ENCODE measurements at regions not wholly inside any gene's neighbourhood (a gene's known extent, or its start where the extent isn't known, plus 50 kb on each side); places are given as distances from the start of the nearest gene placed in this dataset.

GRCh38 chr11:95296621-95297025 is 65.6 kb upstream of the SESN3 start:
- no peak for TF ChIP-seq CTCF (IDR thresholded peaks at IDR 0.05; ENCODE audit: low read depth, low read length)
- DNase-seq (ENCODE audit: extremely low read depth, low read depth), result no peak

GRCh38 chr11:95296165-95296564 is 65.2 kb upstream of the SESN3 start:
- no peak for DNase-seq (ENCODE audit: extremely low read depth, low read depth)
- no peak for TF ChIP-seq CTCF (IDR thresholded peaks at IDR 0.05; ENCODE audit: low read depth, low read length)

- TF ChIP-seq CTCF (IDR thresholded peaks at IDR 0.05; ENCODE audit: low read depth, low read length), result no peak
- DNase-seq (ENCODE audit: extremely low read depth, low read depth), result no peak
Observed at GRCh38 chr11:95295382-95296149, 64.6 kb upstream of the SESN3 start.

GRCh38 chr11:95294701-95295100 is 63.7 kb upstream of the SESN3 start:
- DNase-seq (ENCODE audit: extremely low read depth, low read depth), result no peak
- no peak for TF ChIP-seq CTCF (IDR thresholded peaks at IDR 0.05; ENCODE audit: low read depth, low read length)

- no peak for DNase-seq (ENCODE audit: extremely low read depth, low read depth)
- TF ChIP-seq CTCF (IDR thresholded peaks at IDR 0.05; ENCODE audit: low read depth, low read length), result no peak
Observed at GRCh38 chr11:95293116-95293515, 62.1 kb upstream of the SESN3 start.

GRCh38 chr11:95291946-95292345 is 60.9 kb upstream of the SESN3 start:
- no peak for TF ChIP-seq CTCF (IDR thresholded peaks at IDR 0.05; ENCODE audit: low read depth, low read length)
- no peak for DNase-seq (ENCODE audit: extremely low read depth, low read depth)

GRCh38 chr11:95289378-95290101 is 58.5 kb upstream of the SESN3 start:
- no peak for DNase-seq (ENCODE audit: extremely low read depth, low read depth)
- TF ChIP-seq CTCF (IDR thresholded peaks at IDR 0.05; ENCODE audit: low read depth, low read length), result no peak

Measured in AG09319 (cell line).